ENCODE measurements at regions not wholly inside any gene's neighbourhood (a gene's known extent, or its start where the extent isn't known, plus 50 kb on each side); places are given as distances from the start of the nearest gene placed in this dataset.

DNA sequence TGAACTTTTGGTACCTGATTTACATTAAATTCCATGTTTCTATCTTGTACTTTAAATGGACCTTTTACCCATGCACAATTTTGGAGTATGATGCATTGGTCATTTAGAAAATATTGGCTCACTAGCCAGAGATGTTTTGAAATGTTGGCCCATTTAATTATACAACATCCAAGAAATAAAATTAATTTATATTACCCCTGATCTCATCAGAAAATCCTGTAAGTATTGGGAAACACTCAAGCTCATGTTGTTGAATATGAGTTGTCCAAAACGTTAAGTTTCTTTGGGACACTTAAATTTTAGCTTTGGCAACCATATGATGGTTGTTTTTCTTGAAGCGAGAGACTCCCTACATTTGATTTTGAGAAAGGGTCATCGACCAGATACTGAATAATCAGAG lies 492.7 kb downstream of the RPS24 start:
- DNase-seq, result no peak

DNA sequence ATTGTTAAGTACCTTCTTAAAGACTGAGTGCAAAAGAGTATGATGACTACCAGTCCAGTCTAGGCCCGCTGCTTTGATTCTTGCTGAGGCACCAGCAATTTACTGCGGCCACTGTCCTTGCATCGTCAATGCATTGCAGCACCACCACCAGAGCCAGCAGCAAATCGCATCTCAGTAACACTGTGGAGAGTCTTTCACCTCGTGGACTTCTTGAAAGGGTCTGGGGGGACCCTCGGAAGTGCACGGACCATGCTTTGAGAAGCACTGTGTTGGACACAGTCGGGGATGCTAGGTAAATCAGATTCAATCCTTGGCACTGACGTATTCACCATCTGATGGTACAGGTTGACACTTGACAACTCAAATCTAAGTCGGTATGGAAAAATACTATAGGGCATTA lies 493.6 kb downstream of the RPS24 start:
- no peak for DNase-seq

DNA sequence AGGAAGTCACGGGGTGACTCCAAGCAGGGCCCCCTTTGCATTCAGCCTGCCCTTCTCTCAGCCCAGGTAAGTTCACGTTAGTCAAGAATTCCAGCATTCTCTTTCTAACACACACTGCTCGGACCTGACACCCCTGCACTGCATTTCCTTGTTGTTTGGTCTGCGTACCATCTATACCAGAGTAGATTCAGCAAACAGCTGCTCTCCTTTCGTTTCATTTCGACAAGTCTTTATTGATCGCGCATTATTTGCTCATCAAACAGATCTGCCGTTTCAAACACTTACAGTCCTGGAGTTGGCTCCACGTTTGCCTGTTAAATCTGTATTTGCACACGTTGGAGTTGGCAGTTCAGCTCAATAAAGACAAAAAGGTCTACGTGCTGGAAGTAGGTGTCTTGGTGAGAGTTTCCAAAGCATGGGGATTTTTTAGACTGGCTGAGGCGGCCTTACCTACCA lies 495.1 kb downstream of the RPS24 start:
- DNase-seq, result no peak

- no peak for DNase-seq
These were observed 495.6 kb downstream of the RPS24 start for GRCh38 chr10:78529262-78529661.

GRCh38 chr10:78531088-78531487 lies 497.4 kb downstream of the RPS24 start:
- DNase-seq, result no peak

GRCh38 chr10:78532480-78533042 lies 498.9 kb downstream of the RPS24 start:
- DNase-seq, result no peak

DNA sequence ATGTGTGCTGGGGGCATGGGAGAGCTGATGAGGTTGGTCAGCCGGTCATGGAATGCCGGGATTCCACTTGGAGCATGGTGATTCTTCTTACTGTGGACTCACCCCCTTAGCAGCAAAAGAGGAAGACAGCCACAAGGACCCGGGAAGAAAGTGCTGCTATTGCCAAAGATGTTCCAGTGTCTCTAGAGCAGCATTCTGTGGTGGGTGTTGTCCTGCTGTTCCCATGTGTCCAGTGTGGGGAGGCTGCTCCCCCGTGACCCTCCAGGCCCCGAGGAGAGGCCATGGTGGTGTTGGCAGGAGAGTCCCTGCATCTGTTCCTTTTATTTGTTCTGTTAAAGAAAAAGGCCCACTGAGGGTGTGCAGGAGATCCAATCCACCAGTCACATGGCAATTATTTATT lies 499.4 kb downstream of the RPS24 start:
- no peak for DNase-seq

GRCh38 chr10:78533776-78534175 lies 500.1 kb downstream of the RPS24 start:
- no peak for DNase-seq

- DNase-seq, result no peak
These were observed 502.1 kb downstream of the RPS24 start for GRCh38 chr10:78535716-78536218.

DNA sequence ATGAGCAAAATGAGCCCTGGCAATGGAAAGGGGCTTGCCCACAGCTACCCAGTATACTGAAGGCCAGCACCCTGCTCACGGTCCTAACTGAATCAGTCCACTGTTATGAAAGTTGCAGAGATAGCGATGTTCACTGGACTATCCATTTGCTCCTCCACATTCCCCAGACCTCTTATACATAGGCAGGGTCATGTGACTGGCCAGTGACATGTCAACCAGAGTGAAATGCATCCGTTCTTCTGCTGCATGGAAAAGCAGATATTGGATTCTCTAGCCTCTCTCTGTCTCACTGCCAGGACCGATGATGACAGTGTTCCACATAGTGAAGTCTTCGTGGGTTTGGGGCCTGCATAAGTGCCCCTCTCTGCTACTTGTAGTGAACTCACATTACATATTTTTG lies 503.4 kb downstream of the RPS24 start:
- no peak for DNase-seq

DNA sequence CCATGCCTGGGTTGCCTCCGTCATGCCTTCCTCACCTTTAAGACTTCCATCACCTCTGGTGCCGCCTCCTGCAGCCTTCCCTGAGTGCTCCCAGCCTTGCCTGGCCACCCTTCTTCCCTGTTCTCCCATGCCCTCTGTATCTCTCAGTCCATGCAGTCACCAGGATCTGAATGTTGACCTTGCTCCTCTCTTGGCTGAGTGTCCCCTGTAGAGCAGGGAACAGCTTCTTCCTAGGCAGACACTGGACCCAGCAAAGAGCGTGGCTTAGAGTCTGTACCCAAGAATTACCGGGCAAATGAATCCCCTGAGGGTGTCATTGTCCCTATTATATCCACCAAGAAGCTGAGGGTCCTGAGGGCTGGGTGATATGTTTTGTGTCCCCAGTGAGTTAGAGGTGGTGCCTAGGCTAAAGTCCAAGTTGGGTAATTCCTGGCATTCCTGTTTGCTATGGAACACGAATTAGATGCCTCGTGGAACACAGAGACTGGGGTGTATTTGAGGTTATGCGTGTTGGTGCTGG lies 505.6 kb downstream of the RPS24 start:
- DNase-seq, result no peak

DNA sequence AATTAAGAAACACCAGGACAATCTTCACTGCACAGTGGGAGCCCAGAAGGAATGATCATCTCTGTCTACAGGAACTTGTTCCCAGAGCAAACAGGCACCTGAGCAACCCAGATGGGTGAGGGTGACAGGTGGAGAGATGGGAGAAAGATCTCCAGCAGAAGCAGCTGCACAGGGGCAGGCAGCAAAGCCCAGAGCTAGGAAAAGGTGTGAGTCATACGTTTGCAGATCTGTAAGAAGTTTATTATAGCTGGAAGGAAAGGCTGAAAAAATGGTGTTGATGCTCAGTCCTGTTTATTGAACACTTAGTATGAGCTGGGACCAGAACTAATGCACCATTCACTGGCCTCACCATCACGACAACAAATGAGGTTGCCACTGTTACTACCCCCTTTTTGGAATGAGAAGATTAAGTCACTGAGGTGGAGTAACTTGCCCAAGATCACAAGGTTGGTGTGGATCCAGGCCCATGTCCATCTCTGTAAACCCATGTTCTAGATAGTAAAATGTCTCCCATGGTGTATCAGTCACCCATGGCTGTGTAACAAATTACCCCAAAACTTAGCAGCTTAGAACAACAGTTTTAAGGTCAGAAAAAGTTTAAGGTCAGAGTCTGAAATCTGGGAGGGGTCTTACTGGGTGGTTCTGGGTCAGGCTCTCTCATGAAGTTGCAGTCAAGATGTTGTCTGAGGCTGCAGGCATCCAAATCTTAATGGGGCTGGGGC lies 506.9 kb downstream of the RPS24 start:
- no peak for DNase-seq

GRCh38 chr10:78541481-78542140 lies 507.9 kb downstream of the RPS24 start:
- DNase-seq, result no peak

GRCh38 chr10:78542141-78542489 lies 508.5 kb downstream of the RPS24 start:
- DNase-seq, result no peak

DNA sequence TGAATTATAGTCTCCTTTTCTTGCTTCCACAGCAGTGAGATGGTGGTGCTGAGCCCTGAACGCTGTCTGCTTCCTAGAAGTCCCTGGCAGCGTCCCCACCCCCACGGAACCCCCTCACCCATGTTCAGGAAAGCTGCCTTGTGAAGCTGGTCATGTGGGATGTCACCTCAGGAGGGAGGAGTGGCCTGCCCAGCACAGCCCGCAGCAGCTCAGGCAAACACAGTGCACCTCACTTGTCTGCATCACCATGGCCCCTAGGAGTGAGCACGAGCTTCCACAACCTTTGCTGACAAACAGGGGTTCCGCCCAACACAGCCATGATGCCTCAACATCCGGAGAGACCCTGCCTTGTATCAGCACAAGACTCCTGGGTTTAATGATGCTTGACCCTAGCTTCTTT lies 508.9 kb downstream of the RPS24 start:
- DNase-seq, result no peak

- no peak for DNase-seq
These were observed 509.5 kb downstream of the RPS24 start for GRCh38 chr10:78543031-78543748.

GRCh38 chr10:78543749-78544362 lies 510.2 kb downstream of the RPS24 start:
- DNase-seq, result no peak

DNA sequence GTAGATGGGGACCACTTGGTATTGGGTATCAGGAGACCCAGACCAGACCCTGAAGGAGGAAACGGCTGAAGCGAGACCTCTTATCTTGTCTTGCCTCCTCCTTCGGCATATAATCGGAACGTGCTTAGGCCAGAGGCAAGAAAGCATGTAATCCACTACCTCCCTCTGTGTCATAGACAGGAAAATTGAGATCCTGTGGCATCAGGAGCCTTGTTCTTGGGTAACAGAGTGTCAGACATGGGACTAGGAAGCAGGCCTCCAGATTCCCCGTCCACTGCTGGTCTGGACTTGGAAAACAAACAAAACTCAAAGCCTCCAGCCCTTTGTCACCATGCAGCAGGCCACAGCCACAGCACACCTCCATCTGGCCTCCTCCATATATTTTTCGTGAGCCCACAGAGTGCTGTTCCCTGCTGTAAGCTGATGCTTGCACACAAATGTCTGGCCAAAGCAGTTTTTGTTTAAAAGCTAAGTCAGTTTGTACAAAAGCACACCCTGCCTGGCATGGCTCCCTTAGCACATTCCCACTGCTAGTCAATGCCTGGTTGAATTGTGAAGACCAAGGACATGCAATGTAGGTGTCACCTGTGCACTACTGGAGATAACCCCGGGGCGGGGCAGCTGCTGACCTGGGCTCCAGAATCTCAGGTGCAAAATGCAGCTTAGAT lies 510.9 kb downstream of the RPS24 start:
- no peak for DNase-seq

DNA sequence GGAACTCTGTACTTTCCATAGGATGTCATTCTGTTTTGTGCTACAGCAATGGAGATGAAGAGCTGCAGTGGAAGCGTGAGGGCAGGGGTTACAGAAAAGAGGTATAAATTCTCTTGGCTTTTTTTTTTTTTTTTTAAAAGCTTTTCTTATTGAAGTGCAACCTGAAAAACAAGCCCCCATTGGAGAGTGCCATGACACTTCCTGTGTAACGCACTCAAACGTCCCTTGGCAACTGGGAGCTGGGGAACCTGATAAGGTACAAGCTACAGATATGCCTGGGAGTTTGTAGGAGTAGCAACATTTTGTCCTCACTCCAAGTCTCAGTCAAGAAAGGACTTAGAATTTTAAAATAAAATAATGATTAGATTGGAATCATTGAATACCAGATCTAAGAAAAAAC lies 512.1 kb downstream of the RPS24 start:
- no peak for DNase-seq

- DNase-seq, result no peak
These were observed 513.7 kb downstream of the RPS24 start for GRCh38 chr10:78547397-78547796.

- no peak for DNase-seq
These were observed 514.2 kb downstream of the RPS24 start for GRCh38 chr10:78547905-78548304.

DNA sequence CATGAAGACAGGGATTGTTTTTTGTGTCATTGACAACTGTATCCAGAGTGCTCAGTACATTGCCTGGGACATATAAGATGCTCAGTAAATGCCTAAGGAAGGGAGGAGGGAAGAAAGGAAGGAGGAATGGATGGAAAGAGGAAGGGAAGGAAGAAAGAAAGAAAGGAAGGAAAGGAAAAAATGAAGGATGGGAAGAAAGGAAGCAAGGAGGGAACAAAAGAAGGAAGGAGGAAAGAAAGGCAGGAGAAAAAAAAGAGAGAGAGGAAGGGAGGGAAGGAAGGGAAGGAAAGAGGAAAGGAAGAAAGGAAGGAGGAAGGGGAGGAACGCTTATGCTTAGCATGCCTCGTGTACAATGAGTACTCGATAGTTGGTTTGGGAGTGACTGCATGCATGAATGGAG lies 514.7 kb downstream of the RPS24 start:
- no peak for DNase-seq
